Hepatocyte (in vitro differentiated cells): ENCODE measurements at regions not wholly inside any gene's neighbourhood (a gene's known extent, or its start where the extent isn't known, plus 50 kb on each side); places are given as distances from the start of the nearest gene placed in this dataset.

ENCODE experiments used
- DNase-seq: peaks from one replicate; pipeline ENCODE4 v3.0.0-alpha.2; 2016; ENCODE audit warnings: low spot score
- H2AFZ ChIP-seq: fragments of 200-600 bp; sonication (generic); 2 replicates; pipeline ENCODE4 v1.6.0; 2016; ENCODE audit warnings: antibody characterized with exemption, mild to moderate bottlenecking
- H3K27ac ChIP-seq: fragments of 200-600 bp; sonication (generic); 2 replicates; pipeline ENCODE4 v1.5.1; 2016; ENCODE audit warnings: mild to moderate bottlenecking
- H3K27me3 ChIP-seq: fragments of 200-600 bp; sonication (generic); 2 replicates; pipeline ENCODE4 v1.6.1; 2016
- H3K36me3 ChIP-seq: fragments of 200-600 bp; sonication (generic); replicated peaks from 2 replicates; pipeline ENCODE4 v1.5.1; 2016; ENCODE audit warnings: low read depth; ENCODE audit not compliant: insufficient read depth
- H3K4me1 ChIP-seq: fragments of 200-600 bp; sonication (generic); 2 replicates; pipeline ENCODE4 v1.5.1; 2016; ENCODE audit warnings: mild to moderate bottlenecking, moderate library complexity; ENCODE audit not compliant: insufficient read depth
- H3K4me2 ChIP-seq: fragments of 200-600 bp; sonication (generic); 2 replicates; pipeline ENCODE4 v1.6.0; 2016
- H3K4me3 ChIP-seq: fragments of 200-600 bp; sonication (generic); 2 replicates; pipeline ENCODE4 v1.5.1; 2016; ENCODE audit warnings: mild to moderate bottlenecking
- H3K79me2 ChIP-seq: fragments of 200-600 bp; sonication (generic); 2 replicates; pipeline ENCODE4 v1.6.0; 2017; ENCODE audit warnings: mild to moderate bottlenecking
- H3K9me2 ChIP-seq: fragments of 200-600 bp; sonication (generic); replicated peaks from 2 replicates; pipeline ENCODE4 v1.6.0; 2017; ENCODE audit warnings: mild to moderate bottlenecking; ENCODE audit not compliant: insufficient read depth
- H3K9me3 ChIP-seq: fragments of 200-600 bp; sonication (generic); 2 replicates; pipeline ENCODE4 v1.5.1; 2016; ENCODE audit warnings: low read depth, mild to moderate bottlenecking
- H4K20me1 ChIP-seq: fragments of 200-600 bp; sonication (generic); 2 replicates; pipeline ENCODE4 v1.6.0; 2016; ENCODE audit warnings: mild to moderate bottlenecking; ENCODE audit not compliant: insufficient read depth, poor library complexity, severe bottlenecking
- CTCF ChIP-seq: fragments of 200-600 bp; sonication (generic); IDR thresholded peaks from 2 replicates; pipeline ENCODE4 v1.5.1; 2016; ENCODE audit warnings: antibody characterized with exemption, mild to moderate bottlenecking; ENCODE audit not compliant: poor library complexity
- EZH2 ChIP-seq: fragments of 200-600 bp; sonication (generic); IDR thresholded peaks from 2 replicates; pipeline ENCODE4 v1.6.1; 2016; ENCODE audit warnings: antibody characterized with exemption, mild to moderate bottlenecking, borderline replicate concordance
- EZH2phosphoT487 ChIP-seq: fragments of 200-600 bp; sonication (generic); IDR thresholded peaks from one replicate; pipeline ENCODE4 v1.6.1; 2018; ENCODE audit warnings: antibody characterized with exemption, mild to moderate bottlenecking, low read depth, moderate library complexity; ENCODE audit not compliant: unreplicated experiment, severe bottlenecking
- WGBS: methylation state at CpG from one replicate; pipeline ENCODE4 v1.1.6; 2016; ENCODE audit warnings: low lambda C conversion rate; ENCODE audit errors: missing lambda C conversion rate; 5-methylcytosine and 5-hydroxymethylcytosine counted together

DNA sequence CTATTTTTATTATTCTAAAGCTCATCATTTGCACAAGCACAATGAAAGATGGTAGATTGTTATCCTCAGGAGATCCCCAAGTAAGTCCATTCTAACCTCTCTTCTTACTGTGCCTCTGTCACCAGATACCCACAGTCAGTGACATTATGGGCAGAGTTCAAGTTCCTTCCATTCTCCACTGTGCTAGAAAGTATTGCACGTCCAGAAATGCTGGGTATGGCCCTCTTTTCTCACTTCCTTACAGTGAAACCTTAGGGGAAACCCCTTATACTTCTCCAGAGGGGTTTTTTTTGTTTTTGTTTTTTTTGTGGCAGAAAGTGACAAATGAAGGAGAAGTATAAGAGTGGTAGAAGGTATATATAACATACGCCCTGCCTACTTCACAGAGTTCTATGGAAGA, 102.9 kb downstream of the DIO2 start:
- no peak overlapping the region for H2AFZ ChIP-seq
- WGBS = 68% methylated on average over 2 of the region's 2 CpGs

DNA sequence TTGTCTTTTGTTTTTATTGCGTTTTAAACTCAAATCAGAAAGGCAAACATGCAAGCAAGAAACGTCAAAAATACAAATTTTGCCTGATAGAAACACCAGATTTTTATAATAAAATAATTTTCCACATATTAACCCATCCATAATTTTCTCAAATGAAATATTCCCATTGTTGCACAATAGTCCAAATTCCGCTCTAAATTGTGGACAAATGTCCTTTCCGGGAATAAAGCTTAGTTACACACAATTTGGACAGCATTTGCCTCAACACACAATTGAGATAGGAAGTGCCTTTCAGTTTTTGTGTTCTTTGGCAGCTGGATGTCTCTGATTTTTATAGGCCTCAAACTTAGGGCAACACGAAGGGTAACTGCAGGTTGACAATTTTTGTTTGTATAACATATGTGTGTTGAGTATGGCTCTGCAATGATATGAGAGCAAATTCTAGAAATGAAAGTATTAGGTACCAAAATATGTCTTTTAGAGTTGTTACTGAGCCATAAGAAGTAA, 105.8 kb downstream of the DIO2 start:
- WGBS = 75% methylated on average over 5 of the region's 5 CpGs
- no peak overlapping the region for H3K4me2 ChIP-seq
- no peaks in the 10 kb centered on the region for H3K27me3 ChIP-seq
- no peak for TF ChIP-seq EZH2
- no peak for TF ChIP-seq CTCF
- TF ChIP-seq EZH2phosphoT487 = no peak
- H3K79me2 ChIP-seq = no peaks in the 10 kb centered on the region
- H3K27ac ChIP-seq = no peak overlapping the region
- H3K9me2 ChIP-seq = no peaks in the 10 kb centered on the region
- no peak overlapping the region for H3K4me3 ChIP-seq
- H2AFZ ChIP-seq = no peak overlapping the region
- no peaks in the 10 kb centered on the region for H3K4me1 ChIP-seq
- no peaks in the 10 kb centered on the region for H4K20me1 ChIP-seq
- no peaks in the 10 kb centered on the region for H3K9me3 ChIP-seq
- no peaks in the 10 kb centered on the region for H3K36me3 ChIP-seq
- DNase-seq = no peak

More for the DNA sequence above, 102.9 kb downstream of the DIO2 start:
- DNase-seq = no peak
- Histone ChIP-seq H3K4me3 (no peak overlapping the region), H3K27me3 (no peaks in the 10 kb centered on the region), H3K79me2 (no peaks in the 10 kb centered on the region), H3K4me2 (no peak overlapping the region), H3K4me1 (no peaks in the 10 kb centered on the region), H3K9me2 (no peaks in the 10 kb centered on the region), H3K36me3 (no peaks in the 10 kb centered on the region), H4K20me1 (no peaks in the 10 kb centered on the region), H3K9me3 (no peaks in the 10 kb centered on the region), H3K27ac (no peak overlapping the region)
- TF ChIP-seq EZH2phosphoT487 (no peak), EZH2 (no peak), CTCF (no peak)

- TF ChIP-seq EZH2phosphoT487 (no peak), EZH2 (no peak), CTCF (no peak)
- Histone ChIP-seq H3K4me3 (no peak overlapping the region), H3K36me3 (no peaks in the 10 kb centered on the region), H3K79me2 (no peaks in the 10 kb centered on the region), H3K9me2 (no peaks in the 10 kb centered on the region), H3K9me3 (no peaks in the 10 kb centered on the region), H2AFZ (no peak overlapping the region), H3K4me1 (no peaks in the 10 kb centered on the region), H3K4me2 (no peak overlapping the region), H3K27ac (no peak overlapping the region), H3K27me3 (no peaks in the 10 kb centered on the region), H4K20me1 (no peaks in the 10 kb centered on the region)
- no peak for DNase-seq
These were observed 109.5 kb downstream of the DIO2 start for GRCh38 chr14:80101835-80102234.

DNA sequence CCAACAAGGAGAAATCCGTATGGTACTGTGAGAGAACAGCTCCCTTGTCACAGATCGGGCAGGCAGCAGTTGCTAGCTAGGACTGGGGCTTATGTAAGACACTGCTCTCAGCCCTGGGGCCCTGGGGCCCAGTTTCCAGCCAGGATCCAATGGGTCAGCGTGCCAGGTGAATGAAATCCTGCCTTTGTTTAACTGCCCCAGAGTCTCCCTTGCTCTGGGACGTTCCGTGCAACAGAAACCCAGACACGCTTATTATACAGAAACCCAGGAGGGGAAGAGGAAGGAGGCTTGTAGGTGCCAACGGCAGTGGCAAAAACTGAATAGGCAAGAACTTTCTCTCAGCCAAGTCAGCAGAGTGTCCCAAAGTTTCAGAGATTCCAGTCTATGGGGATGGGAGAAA, 110.6 kb downstream of the DIO2 start:
- no peak for TF ChIP-seq CTCF
- TF ChIP-seq EZH2phosphoT487 = no peak
- no peak for TF ChIP-seq EZH2
- Histone ChIP-seq H3K4me3 (no peak overlapping the region), H4K20me1 (no peaks in the 10 kb centered on the region), H3K79me2 (no peaks in the 10 kb centered on the region), H3K27ac (no peak overlapping the region), H3K4me2 (no peak overlapping the region), H2AFZ (no peak overlapping the region), H3K36me3 (no peaks in the 10 kb centered on the region), H3K4me1 (no peaks in the 10 kb centered on the region), H3K9me2 (no peaks in the 10 kb centered on the region), H3K27me3 (no peaks in the 10 kb centered on the region), H3K9me3 (no peaks in the 10 kb centered on the region)
- 94% methylated on average over 7 of the region's 7 CpGs for WGBS
- no peak for DNase-seq
